Lower leg skin (tissue), 3 donors: ENCODE measurements at regions not wholly inside any gene's neighbourhood (a gene's known extent, or its start where the extent isn't known, plus 50 kb on each side); places are given as distances from the start of the nearest gene placed in this dataset.

ENCODE experiments used
- POLR2A ChIP-seq, 2 donors: fragments of 450-650 bp; IDR thresholded peaks; one replicate each; pipeline ENCODE4 v1.6.1; 2016 to 2017; ENCODE audit warnings: antibody characterized with exemption in 2 of 2, mild to moderate bottlenecking in 1 of 2, moderate library complexity in 1 of 2
- TF ChIP-seq, protein P1 (sequence below), 3 donors: fragments of 450-650 bp; IDR thresholded peaks; one replicate each; pipeline ENCODE4 v1.5.1; 2016; ENCODE audit warnings: antibody characterized with exemption in 3 of 3, mild to moderate bottlenecking in 3 of 3, moderate library complexity in 2 of 3

DNA sequence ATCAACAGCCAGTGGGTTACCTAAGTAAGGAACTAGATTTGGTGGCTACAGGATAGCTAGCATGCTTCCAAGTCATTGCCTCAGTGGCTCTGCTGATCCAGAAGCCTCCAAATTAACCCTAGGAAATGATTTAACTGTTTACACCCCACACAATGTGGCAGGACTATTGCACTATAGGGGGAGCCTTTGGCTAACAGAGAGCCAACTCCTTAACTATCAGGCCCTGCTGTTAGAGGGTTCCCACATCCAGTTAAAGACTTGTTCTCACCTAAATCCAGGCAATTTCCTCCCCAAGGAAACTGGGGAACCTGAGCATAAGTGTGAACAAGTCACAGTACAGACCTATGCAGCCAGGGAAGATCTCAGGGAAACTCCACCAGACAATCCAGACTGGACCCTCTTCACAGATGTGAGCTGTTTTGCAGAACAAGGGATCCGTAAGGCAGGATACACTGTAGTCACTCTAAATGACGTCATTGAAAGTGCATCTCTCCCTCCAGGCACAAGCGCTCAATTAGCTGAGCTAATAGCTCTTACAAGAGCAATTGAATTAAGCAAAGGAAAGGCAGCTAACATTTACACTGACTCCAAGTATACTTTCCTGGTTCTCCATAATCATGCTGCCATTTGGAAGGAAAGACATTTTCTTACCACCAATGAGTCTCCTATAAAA, 185.3 kb upstream of the SPOCK3 start:
- TF ChIP-seq, protein P1, sequence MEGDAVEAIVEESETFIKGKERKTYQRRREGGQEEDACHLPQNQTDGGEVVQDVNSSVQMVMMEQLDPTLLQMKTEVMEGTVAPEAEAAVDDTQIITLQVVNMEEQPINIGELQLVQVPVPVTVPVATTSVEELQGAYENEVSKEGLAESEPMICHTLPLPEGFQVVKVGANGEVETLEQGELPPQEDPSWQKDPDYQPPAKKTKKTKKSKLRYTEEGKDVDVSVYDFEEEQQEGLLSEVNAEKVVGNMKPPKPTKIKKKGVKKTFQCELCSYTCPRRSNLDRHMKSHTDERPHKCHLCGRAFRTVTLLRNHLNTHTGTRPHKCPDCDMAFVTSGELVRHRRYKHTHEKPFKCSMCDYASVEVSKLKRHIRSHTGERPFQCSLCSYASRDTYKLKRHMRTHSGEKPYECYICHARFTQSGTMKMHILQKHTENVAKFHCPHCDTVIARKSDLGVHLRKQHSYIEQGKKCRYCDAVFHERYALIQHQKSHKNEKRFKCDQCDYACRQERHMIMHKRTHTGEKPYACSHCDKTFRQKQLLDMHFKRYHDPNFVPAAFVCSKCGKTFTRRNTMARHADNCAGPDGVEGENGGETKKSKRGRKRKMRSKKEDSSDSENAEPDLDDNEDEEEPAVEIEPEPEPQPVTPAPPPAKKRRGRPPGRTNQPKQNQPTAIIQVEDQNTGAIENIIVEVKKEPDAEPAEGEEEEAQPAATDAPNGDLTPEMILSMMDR (IDR thresholded peaks at IDR 0.05), result no peak
- no peak for TF ChIP-seq POLR2A (IDR thresholded peaks at IDR 0.05)
